Epithelial cell of esophagus (primary cell): ENCODE measurements at regions not wholly inside any gene's neighbourhood (a gene's known extent, or its start where the extent isn't known, plus 50 kb on each side); places are given as distances from the start of the nearest gene placed in this dataset.

Experiments
- DNase-seq: peaks from one replicate; pipeline ENCODE4 v3.0.0; 2010; ENCODE audit warnings: low read depth
- H3K4me3 ChIP-seq: 2 replicates; pipeline ENCODE4 v1.5.1; 2011; ENCODE audit warnings: mild to moderate bottlenecking, low read length, control low read depth
- CTCF ChIP-seq: IDR thresholded peaks from 2 replicates; pipeline ENCODE4 v1.5.1; 2011; ENCODE audit warnings: low read depth, mild to moderate bottlenecking, low read length, control low read depth, inconsistent platforms; ENCODE audit not compliant: insufficient read depth; ENCODE audit errors: missing control alignments

- TF ChIP-seq CTCF: no peak
Measured at GRCh38 chr9:108235609-108236008, 620.2 kb downstream of the ACTL7B start.

GRCh38 chr9:108234811-108235210, 621.0 kb downstream of the ACTL7B start:
- no peak overlapping the region for H3K4me3 ChIP-seq
- TF ChIP-seq CTCF: no peak
- no peak for DNase-seq

More at GRCh38 chr9:108235609-108236008, 620.2 kb downstream of the ACTL7B start:
- no peak overlapping the region for H3K4me3 ChIP-seq
- DNase-seq: no peak

DNA sequence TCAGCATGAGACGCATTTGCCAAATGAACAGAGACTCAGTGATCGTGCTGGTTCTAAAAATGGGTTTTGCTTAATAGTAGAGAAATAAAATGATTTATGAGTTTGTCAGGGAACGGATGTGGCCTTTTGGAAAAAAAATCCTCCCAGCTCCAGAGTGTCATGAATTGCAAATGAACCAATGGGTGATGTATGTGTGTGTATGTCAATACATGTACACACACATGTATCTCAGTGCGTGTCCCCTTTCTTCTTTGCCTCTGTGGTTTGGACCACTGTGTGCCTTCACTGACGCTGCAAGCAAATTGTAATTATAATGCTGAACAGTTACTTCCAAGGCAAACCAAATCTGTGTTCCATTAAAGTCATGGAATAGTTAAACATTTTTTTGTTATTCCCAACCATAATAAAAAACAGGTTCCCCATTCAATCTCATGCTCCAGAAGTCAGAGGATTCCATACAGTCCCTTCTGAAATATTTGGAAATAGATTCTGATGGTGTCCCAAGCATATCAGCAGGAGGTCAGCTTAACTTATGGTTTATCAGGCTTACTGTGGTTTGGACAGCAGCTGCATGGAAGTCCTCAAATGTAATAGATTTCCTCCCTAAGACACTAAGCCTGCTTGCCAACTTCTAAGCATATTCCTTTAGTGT, 630.5 kb downstream of the ACTL7B start:
- DNase-seq: no peak
- TF ChIP-seq CTCF: no peak
- H3K4me3 ChIP-seq: no peak overlapping the region

- TF ChIP-seq CTCF: no peak
Measured at GRCh38 chr9:108224716-108225115, 631.1 kb downstream of the ACTL7B start.

GRCh38 chr9:108219664-108220063, 636.1 kb downstream of the ACTL7B start:
- no peak for TF ChIP-seq CTCF

More at GRCh38 chr9:108224716-108225115, 631.1 kb downstream of the ACTL7B start:
- no peak overlapping the region for H3K4me3 ChIP-seq
- DNase-seq: no peak

GRCh38 chr9:108217431-108218349, 638.1 kb downstream of the ACTL7B start:
- no peak for DNase-seq
- TF ChIP-seq CTCF: no peak
- no peak overlapping the region for H3K4me3 ChIP-seq

More at GRCh38 chr9:108219664-108220063, 636.1 kb downstream of the ACTL7B start:
- DNase-seq: no peak
- no peak overlapping the region for H3K4me3 ChIP-seq
